H4 (cell line): ENCODE measurements at regions not wholly inside any gene's neighbourhood (a gene's known extent, or its start where the extent isn't known, plus 50 kb on each side); places are given as distances from the start of the nearest gene placed in this dataset.
"Not testable (repeated sequence)": the region's sequence is repeated elsewhere in the genome, so short reads cannot be mapped to it uniquely, and the experiment has no call there.

Experiments
- DNase-seq: peaks from one replicate; pipeline ENCODE4 v3.0.0-alpha.2; 2015; ENCODE audit warnings: low spot score

DNA sequence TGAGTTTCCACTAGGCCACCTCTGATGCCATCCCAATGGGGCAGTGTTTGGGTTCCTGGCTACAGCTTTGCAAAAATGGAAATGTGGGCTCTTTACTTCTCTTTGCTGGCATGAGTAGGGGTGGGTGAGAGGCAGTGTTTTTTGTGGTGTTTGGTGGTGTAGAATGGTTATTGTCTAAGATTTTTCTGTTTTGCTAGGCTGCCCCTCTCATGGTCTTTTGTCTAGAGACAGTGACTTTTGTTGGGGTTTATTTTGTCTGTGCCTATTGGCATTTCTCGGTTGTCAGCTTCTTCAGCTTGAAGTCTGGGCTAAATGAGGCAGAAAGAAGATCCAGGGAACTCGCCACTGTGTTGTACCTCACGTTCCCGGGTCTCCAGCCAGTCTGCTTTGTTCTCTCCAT lies 112.1 kb downstream of the CENPF start:
- DNase-seq, result no peak

DNA sequence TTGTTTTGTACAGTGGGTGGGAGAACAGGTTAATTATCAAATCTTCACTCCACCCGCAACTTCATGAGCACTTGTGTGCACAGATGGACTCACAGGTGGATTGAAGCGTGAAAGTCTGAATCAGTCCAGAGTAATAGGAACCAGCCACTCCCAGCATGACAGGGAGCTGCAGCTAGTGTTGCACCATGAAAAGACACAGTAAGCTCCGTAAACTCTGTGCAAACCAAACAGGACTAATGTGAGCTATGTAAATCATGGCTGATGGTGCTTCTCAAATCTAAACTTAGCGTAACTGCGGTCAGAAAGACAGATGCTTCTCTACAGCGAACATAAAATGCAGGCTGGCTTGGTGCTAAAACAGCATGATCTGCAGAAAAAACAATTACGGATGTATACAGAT lies 114.4 kb downstream of the CENPF start:
- no peak for DNase-seq

DNA sequence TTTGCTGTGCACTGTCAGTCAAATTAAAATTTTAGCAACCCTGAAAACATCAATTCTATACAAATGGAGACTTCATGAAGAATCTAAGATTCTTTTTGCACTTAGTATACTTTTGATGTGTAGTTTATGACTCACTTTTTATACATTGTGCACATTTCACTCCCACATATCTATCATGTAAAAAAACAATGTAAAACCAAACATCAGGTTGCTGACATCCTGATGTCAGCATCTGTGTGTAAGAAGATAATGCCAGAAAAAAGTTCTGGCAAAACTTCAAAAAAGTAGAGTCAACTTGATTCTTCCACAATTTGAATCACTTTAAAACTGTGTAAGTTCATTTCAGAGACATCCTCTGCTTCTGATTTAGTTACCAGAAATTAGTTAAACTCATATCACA lies 115.7 kb downstream of the CENPF start:
- DNase-seq, result no peak

DNA sequence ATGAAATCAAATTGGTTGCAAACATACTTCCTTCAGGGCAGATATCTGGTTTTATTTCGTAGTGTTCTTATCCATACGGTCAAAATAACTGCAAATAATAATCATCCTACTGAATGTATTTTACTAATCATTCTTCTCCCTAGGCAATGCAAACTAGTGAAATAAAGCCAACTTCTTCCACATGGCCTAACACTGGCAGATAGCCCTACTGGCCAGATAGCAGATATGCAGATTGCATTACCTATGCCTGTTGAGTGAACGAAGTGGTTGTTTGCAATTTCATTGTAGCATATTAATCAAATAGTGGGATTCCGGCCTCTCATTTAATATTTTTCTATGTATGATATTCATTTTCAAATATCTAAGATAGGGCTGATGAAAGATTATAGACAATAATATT lies 116.2 kb downstream of the CENPF start:
- DNase-seq, result no peak

GRCh38 chr1:214720561-214720960 lies 117.6 kb downstream of the CENPF start:
- DNase-seq, result no peak

DNA sequence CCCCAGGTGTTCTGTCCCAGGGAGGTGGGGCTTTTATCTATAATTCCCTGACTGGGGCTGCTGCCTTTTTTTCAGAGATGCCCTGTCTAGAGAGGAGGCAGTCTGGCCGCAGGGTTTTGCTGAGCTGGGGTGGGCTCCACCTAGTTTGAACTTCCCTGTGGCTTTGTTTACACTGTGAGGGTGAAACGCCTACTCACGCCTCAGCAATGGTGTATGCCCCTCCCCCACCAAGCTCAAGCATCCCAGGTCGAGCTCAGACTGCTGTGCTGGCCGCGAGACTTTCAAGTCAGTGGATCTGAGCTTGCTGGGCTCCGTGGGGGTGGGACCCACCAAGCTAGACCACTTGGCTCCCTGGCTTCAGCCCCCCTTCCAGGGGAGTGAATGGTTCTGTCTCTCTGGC lies 124.3 kb downstream of the CENPF start:
- DNase-seq, result peak; percentile 8

GRCh38 chr1:214739621-214740238 lies 136.7 kb downstream of the CENPF start:
- DNase-seq, result no peak

DNA sequence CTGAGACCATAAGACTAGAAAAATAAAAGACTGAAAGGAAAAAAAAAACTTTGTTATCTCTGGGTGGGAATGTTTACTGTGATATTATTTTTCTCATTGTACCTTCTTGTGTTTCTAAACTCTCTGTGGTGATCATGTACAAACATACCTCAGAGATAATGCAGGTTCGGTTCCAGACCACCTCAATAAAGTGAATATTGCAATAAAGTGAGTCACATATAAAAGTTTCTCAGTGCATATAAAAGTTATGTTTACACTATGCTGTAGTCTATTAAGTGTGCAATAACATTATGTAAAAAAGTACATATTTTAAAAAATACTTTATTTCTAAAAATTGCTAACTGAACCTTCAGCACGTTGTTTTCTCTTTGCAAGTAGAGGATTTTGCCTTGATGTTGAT lies 137.5 kb downstream of the CENPF start:
- DNase-seq, result no peak

DNA sequence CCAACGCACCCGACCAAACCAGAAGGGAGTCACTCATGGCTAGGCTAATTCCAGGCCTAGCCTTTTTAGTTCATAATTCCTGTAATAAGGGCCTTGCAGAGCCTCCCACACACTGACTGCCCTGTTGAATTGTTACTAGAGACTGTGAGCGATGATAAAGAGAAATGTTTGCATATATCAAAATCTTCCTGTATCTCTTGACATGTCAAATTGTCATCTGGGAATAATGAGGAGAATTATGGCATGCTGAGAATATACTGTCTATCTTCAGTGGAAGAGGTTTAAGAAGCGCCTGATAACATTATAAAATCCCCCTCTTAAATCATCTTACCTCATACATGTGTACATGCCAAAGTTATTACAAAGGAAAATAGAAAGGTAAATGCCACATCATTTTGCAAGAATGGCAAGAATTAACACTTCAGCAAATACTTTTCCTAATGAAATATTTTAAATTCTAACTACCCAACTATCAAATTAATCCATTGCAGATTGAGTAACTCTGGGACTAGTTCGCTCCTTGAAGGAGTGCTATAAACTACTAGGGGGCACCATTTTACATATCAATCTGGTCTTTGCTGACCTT lies 144.1 kb downstream of the CENPF start:
- DNase-seq, result no peak

DNA sequence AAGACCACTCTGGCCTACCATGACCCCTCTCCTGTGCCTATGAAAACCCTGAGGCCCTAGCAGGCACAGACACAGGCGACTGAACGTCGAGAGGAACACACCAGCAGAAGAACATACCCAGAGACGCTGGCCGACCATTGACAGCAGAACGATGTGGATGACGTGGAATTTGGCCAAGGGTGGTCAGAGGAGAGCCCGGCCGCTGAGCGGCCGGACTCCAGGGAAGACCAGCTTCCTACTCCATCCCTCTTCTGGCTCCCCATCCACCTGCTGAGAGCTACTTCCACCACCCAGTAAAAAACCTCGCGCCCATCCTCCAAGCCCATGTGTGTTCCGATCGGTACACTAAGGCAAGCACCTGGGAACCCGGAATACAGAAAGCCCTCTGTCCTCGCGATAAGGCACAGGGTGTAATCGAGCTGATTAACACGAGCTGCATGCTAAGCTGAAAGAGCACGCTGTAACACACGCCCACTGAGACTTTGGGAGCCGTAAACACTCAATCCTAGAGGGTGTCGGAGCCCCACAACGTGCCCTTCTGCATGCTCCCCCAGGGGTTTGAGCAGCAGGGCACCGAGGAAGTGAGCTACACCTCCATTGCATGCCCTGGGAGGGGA lies 150.3 kb downstream of the CENPF start:
- DNase-seq, result no peak

DNA sequence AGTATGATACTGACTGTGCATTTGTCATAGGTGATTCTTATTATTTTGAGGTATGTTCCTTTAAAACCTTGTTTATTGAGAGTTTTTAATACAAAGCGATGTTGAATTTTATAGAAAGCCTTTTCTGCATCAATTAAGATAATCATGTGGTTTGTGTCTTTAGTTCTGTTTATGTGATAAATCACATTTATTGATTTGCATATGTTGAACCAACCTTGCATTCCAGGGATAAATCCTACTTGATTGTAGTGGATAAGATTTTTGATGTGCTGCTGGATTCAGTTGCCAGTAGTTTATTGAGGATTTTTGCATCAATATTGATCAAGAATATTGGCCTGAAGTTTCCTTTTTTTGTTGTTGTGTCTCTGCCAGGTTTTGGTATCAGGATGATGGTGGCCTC lies 158.0 kb downstream of the CENPF start:
- no peak for DNase-seq

- no peak for DNase-seq
Measured at GRCh38 chr1:214762902-214763301, 159.9 kb downstream of the CENPF start.

DNA sequence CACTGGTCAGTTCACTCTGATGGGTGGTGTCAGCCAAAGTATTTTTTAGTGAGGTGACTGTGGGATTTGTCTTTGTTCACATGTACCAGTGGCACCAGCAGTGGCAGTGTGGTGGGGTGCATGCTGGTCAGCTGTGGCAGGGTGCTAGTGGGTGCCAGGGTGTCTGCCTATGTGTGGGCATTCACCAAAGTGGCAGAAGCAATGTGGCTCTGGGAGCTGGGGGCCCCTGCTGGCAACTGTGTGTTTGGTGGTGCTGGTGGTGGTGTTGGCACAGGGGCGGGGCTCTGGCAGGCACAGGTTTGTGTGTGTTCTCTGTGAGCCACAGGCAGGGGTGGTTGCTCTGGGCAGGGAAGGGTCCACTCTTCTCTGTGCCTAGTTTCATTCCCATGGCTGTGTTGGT lies 161.5 kb downstream of the CENPF start:
- DNase-seq, result no peak

DNA sequence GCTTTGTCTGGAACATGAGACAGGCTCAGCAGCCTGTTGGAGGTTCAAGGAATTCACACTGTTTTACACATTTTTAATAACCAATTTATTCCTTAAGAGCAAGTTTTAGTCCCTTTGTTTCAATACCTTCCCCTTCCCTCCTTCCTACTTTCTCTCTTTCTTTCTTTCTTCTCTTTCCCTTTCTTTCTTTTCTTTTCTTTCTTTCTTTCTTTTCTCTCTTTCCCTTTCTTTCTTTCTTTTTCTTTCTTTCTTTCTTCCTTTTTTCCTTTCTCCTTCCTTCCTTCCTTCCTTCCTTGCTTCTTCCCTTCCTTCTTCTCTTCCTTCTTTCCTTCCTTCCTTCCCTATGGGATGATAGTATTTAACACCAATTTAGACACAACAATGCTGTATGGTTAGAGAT lies 164.2 kb downstream of the CENPF start:
- no peak for DNase-seq

- not testable (repeated sequence) for DNase-seq
Measured at GRCh38 chr1:214769666-214770065, 166.7 kb downstream of the CENPF start.

GRCh38 chr1:214777364-214777763 lies 174.4 kb downstream of the CENPF start:
- DNase-seq, result no peak

DNA sequence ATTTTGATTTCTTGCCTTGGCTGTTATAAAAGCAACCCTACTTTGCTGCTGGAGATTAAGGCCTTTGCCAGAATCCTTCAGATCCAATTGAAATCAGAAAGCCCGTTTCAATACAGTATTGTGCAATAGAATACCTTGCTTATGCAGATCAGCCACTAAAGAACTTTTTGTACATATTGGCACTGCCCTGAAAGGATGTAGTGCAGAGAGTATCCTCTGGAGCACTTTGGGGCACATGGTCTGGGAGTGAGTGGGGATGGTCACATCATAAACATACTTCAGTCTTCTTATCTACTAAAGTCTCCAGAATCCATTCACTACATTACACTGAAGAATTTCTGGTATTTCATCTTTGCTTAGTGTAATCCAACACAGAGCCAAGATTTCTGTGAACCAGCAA lies 189.0 kb downstream of the CENPF start:
- no peak for DNase-seq

GRCh38 chr1:214792527-214793186 lies 189.7 kb downstream of the CENPF start:
- DNase-seq, result no peak

DNA sequence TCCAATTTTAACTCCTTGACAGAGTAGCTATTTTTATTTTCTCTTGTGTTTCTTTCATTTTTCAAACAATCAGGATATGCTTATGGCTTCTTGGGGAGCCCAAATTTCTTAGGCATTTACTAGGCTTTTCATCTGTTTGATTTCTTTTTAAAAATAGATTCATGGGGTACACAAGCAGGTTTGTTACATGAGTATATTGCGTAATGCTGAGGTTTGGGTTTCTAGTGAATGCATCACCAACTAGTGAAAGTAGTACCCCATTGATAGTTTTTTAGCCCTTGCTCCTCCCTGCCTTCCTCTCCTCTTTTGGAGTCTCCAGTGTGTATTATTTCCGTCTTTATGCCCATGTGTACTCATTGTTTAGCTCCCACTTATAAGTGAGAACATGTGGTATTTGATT lies 190.7 kb downstream of the CENPF start:
- no peak for DNase-seq

DNA sequence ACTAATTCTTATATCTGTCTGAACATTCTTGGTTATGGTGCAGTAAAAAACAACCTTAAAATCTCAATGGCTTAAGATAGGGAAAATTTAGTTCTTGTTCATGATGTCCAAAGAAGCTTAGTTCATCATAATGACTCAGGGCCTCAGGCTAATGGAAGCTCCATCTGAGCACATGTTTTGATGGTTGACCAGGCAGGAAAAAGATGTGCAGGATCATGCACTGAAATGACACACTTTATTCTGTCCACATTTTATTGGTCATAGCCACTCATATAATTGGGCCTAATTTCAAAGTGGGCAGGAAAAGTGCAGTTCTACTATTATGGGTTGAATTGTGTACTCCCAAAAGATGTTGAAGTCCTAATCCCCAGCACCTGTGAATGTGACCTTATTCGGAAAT lies 198.2 kb downstream of the CENPF start:
- no peak for DNase-seq

DNA sequence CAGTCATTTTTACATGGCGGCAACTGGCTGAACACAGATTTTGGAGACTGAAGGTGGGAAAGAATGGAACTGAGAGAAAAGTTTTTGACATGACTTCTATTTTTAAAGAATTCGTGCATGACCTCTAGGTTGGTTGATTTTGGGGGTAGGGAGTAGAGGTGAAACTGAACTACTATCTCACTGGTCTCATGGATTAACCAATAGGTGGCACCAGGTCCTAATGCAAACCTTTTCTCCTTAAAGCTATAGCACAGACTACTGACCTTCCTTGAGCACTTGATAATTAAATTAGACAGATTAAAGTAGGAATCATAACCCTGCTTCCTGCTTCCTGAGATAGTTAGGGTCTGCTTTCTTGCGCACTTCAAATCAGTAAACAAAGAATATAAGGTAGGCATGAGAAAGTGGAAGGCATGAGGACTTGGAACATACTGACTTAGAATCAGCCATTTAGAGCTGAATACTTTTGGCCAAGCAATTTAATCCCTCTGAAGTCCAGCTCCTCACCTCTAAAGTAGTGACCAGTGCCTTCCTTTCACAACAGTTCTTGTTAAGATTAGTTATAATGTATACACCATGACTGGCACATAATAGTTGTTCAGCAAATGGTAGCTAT lies 206.0 kb downstream of the CENPF start:
- DNase-seq, result peak; percentile 23

DNA sequence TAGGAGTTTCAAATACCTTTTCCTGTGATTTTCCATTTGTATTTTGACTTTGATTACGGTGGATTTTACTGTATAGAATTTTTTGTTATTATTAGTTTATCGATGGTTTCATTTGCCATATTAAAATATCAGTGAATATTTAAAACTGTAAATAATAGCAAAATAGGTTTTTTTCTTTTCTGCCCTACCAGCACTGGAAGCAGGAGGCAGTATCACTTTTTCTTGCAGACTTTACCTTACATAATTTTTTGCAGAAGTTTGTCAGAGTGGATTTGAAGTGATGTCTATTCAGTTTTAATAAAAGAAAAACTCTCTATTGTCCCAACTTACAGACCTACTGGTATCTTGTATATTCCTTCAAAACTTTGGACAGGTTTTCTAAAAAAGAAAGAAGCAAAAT lies 213.6 kb downstream of the CENPF start:
- no peak for DNase-seq
